MM.1S (cell line): ENCODE measurements at regions not wholly inside any gene's neighbourhood (a gene's known extent, or its start where the extent isn't known, plus 50 kb on each side); places are given as distances from the start of the nearest gene placed in this dataset.

ENCODE experiments used
- DNase-seq: peaks from one replicate; pipeline ENCODE4 v3.0.0-alpha.2; 2015
- H2AFZ ChIP-seq: fragments of 300-600 bp; sonication (generic); 2 replicates; pipeline ENCODE4 v1.6.0; 2016; ENCODE audit warnings: antibody characterized with exemption, low read length
- H3F3A ChIP-seq: fragments of 300-600 bp; sonication (generic); 2 replicates; pipeline ENCODE4 v1.6.1; 2016; ENCODE audit warnings: mild to moderate bottlenecking, antibody characterized with exemption, low read length, moderate library complexity, mixed read lengths; ENCODE audit not compliant: insufficient read depth
- H3K27ac ChIP-seq: fragments of 300-600 bp; sonication (generic); 2 replicates; pipeline ENCODE4 v1.5.1; 2016; ENCODE audit warnings: mild to moderate bottlenecking, low read length
- H3K27me3 ChIP-seq: fragments of 300-600 bp; sonication (generic); replicated peaks from 2 replicates; pipeline ENCODE4 v1.6.0; 2016; ENCODE audit warnings: low read length; ENCODE audit not compliant: insufficient read depth
- H3K36me3 ChIP-seq: fragments of 300-600 bp; sonication (generic); replicated peaks from 2 replicates; pipeline ENCODE4 v1.6.1; 2016; ENCODE audit warnings: mild to moderate bottlenecking, low read length, mixed read lengths; ENCODE audit not compliant: insufficient read depth
- H3K4me1 ChIP-seq: fragments of 300-600 bp; sonication (generic); 2 replicates; pipeline ENCODE4 v1.6.1; 2016; ENCODE audit warnings: low read length, mixed read lengths
- H3K4me2 ChIP-seq: fragments of 300-600 bp; sonication (generic); 2 replicates; pipeline ENCODE4 v1.6.0; 2016; ENCODE audit warnings: low read depth, low read length
- H3K4me3 ChIP-seq: fragments of 300-600 bp; sonication (generic); 2 replicates; pipeline ENCODE4 v1.5.1; 2016; ENCODE audit warnings: low read length, mixed read lengths
- H3K79me2 ChIP-seq: fragments of 300-600 bp; sonication (generic); 2 replicates; pipeline ENCODE4 v1.6.1; 2016; ENCODE audit warnings: mixed run types, low read length, mixed read lengths
- H3K9ac ChIP-seq: fragments of 300-600 bp; sonication (generic); 2 replicates; pipeline ENCODE4 v1.6.1; 2016; ENCODE audit warnings: low read length, mixed read lengths
- H3K9me2 ChIP-seq: fragments of 300-600 bp; sonication (generic); replicated peaks from 2 replicates; pipeline ENCODE4 v1.6.1; 2016; ENCODE audit warnings: mild to moderate bottlenecking, low read length, mixed read lengths; ENCODE audit not compliant: insufficient read depth
- H3K9me3 ChIP-seq: fragments of 300-600 bp; sonication (generic); replicated peaks from 2 replicates; pipeline ENCODE4 v1.6.1; 2016; ENCODE audit warnings: mild to moderate bottlenecking, low read length, mixed read lengths; ENCODE audit not compliant: insufficient read depth
- H4K20me1 ChIP-seq: fragments of 300-600 bp; sonication (generic); 2 replicates; pipeline ENCODE4 v1.6.1; 2016; ENCODE audit warnings: mild to moderate bottlenecking, low read length, moderate library complexity, mixed read lengths; ENCODE audit not compliant: insufficient read depth
- CTCF ChIP-seq: fragments of 300-600 bp; sonication (generic); IDR thresholded peaks from 2 replicates; pipeline ENCODE4 v1.5.1; 2016; ENCODE audit warnings: antibody characterized with exemption, low read length, mixed read lengths
- EZH2 ChIP-seq: fragments of 300-600 bp; sonication (generic); optimal IDR thresholded peaks from 2 replicates; pipeline ENCODE3; 2017; ENCODE audit warnings: low read depth, mild to moderate bottlenecking, antibody characterized with exemption, low read length, mixed read lengths
- EZH2phosphoT487 ChIP-seq: fragments of 300-600 bp; sonication (generic); IDR thresholded peaks from 2 replicates; pipeline ENCODE4 v1.6.1; 2018; ENCODE audit warnings: antibody characterized with exemption, low read length

- Histone ChIP-seq H2AFZ (no peak overlapping the region), H3K4me2 (no peak overlapping the region), H3K27me3 (no peaks in the 10 kb centered on the region), H3K4me3 (no peak overlapping the region), H3K9me2 (no peaks in the 10 kb centered on the region), H3K36me3 (no peaks in the 10 kb centered on the region), H3K79me2 (no peaks in the 10 kb centered on the region), H3K9ac (no peak overlapping the region), H3K9me3 (no peaks in the 10 kb centered on the region), H3F3A (no peaks in the 10 kb centered on the region), H4K20me1 (no peaks in the 10 kb centered on the region), H3K27ac (no peak overlapping the region), H3K4me1 (no peaks in the 10 kb centered on the region)
- DNase-seq: no peak
- TF ChIP-seq CTCF (no peak), EZH2phosphoT487 (no peak), EZH2 (no peak)
Measured at GRCh38 chr1:115493834-115494233, 147.9 kb upstream of the VANGL1 start.

- TF ChIP-seq CTCF (no peak), EZH2phosphoT487 (no peak), EZH2 (no peak)
- Histone ChIP-seq H3K4me1 (no peaks in the 10 kb centered on the region), H3K79me2 (no peaks in the 10 kb centered on the region), H3K27ac (no peak overlapping the region), H3K27me3 (no peaks in the 10 kb centered on the region), H3K9me3 (no peaks in the 10 kb centered on the region), H2AFZ (no peak overlapping the region), H3F3A (no peaks in the 10 kb centered on the region), H4K20me1 (no peaks in the 10 kb centered on the region), H3K4me2 (no peak overlapping the region), H3K4me3 (no peak overlapping the region), H3K9me2 (no peaks in the 10 kb centered on the region), H3K36me3 (no peaks in the 10 kb centered on the region), H3K9ac (no peak overlapping the region)
- DNase-seq: no peak
Measured at GRCh38 chr1:115492880-115493279, 148.9 kb upstream of the VANGL1 start.

- no peak overlapping the region for H2AFZ ChIP-seq
- no peaks in the 10 kb centered on the region for H3K9me3 ChIP-seq
- H4K20me1 ChIP-seq: no peaks in the 10 kb centered on the region
- H3K36me3 ChIP-seq: no peaks in the 10 kb centered on the region
- H3K4me3 ChIP-seq: no peak overlapping the region
- no peaks in the 10 kb centered on the region for H3K79me2 ChIP-seq
- H3K27me3 ChIP-seq: no peaks in the 10 kb centered on the region
- H3K9ac ChIP-seq: no peak overlapping the region
- DNase-seq: no peak
- H3K9me2 ChIP-seq: no peaks in the 10 kb centered on the region
- no peak overlapping the region for H3K27ac ChIP-seq
- no peaks in the 10 kb centered on the region for H3K4me1 ChIP-seq
- no peak overlapping the region for H3K4me2 ChIP-seq
- TF ChIP-seq CTCF: no peak
- TF ChIP-seq EZH2: no peak
- TF ChIP-seq EZH2phosphoT487: no peak
- no peaks in the 10 kb centered on the region for H3F3A ChIP-seq
Measured at GRCh38 chr1:115492019-115492595, 149.7 kb upstream of the VANGL1 start.
